Stimulated activated CD4-positive, alpha-beta T cell treated with anti-CD3 and anti-CD28 coated beads, Interleukin-2, amount 100 ng/mL, for 24 hours (primary cell): ENCODE measurements at regions not wholly inside any gene's neighbourhood (a gene's known extent, or its start where the extent isn't known, plus 50 kb on each side); places are given as distances from the start of the nearest gene placed in this dataset.
"Not testable (repeated sequence)": the region's sequence is repeated elsewhere in the genome, so short reads cannot be mapped to it uniquely, and the experiment has no call there.

ENCODE experiments used
- DNase-seq, 2 donors: peaks; one replicate each; pipeline ENCODE4 v3.0.0-alpha.2; 2020

DNA sequence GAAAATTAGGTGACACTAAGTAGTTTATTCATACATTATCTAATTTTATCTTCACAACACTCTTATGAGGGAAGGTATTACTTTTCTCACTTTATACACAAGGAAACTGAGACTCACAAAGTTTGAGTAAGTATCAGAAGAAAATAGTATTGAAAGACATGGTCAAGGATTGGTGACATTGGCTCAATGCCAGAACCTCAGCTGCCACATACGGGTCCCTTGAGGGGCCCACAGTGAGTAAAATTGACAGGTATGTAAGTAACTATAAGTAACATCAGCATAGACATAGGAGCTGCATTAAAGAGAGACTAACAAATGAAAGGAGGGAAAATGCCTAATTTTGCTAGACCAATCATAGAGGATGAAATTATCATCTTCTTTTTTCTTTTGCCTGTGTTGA, 134.1 kb downstream of the COX18 start:
- DNase-seq, result no peak

GRCh38 chr4:72933029-72933428, 136.5 kb downstream of the COX18 start:
- no peak for DNase-seq

DNA sequence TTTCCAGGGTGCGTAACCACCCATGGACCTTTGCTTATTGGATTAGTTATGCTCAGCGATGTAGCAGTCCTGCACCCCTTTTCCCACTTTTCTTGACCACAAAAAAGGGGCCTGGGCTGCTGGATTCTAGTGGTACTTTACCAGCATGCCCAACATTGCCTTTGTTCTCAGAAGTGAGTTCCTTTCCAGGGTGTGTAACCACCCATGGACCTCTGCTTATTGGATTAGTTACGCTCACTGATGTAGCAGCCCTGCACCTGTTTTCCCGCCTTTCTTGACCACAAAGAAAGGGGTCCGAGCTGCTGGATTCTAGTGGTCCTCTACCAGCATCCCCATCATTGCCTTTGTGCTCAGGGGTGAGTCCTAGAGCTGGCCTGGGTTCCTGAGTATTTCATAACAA, 138.2 kb downstream of the COX18 start:
- no peak for DNase-seq

GRCh38 chr4:72929596-72930274, 139.8 kb downstream of the COX18 start:
- not testable (repeated sequence) for DNase-seq

GRCh38 chr4:72924814-72925213, 144.7 kb downstream of the COX18 start:
- DNase-seq, result no peak

DNA sequence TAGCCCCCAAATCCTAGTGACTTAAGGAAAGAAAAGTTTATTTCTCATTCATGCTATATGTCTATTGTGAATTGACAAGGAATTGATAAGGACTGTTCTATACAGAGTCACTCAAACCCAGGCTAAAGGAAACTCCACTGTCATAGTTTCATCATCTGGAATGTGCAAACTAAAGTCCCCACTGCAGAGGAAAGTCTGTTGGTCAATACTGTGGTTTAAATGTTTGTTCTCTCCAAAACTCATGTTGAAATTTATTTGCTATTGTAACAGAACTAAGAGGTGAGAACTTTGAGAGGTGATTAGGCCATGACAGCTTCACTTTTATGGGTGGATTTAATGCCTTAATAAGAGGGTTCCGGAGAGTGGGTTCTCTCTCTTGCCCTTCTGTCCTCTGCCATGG, 149.6 kb downstream of the COX18 start:
- DNase-seq, result no peak

GRCh38 chr4:72919464-72919863, 150.1 kb downstream of the COX18 start:
- no peak for DNase-seq

GRCh38 chr4:72918362-72918761, 151.2 kb downstream of the COX18 start:
- no peak for DNase-seq

DNA sequence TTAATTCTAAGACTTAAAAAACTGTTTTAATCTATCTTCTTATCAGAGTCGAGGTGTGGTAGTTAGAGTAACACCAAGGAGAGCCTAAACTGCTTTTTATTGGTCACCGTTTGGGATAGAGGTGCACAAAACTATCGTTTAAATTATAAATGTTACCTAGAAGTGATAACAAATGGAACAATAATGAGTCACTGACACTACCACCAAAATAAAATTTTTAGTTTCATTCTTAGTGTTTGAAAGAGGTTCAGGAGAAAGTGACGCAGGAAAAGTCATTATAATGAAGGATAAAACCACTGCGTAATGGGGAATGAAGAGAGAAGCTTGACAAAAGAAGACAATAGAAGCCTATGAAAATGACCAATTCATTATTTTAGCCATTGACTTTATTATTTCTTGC, 158.2 kb downstream of the COX18 start:
- no peak for DNase-seq

GRCh38 chr4:72909461-72909860, 160.1 kb downstream of the COX18 start:
- DNase-seq, result no peak

DNA sequence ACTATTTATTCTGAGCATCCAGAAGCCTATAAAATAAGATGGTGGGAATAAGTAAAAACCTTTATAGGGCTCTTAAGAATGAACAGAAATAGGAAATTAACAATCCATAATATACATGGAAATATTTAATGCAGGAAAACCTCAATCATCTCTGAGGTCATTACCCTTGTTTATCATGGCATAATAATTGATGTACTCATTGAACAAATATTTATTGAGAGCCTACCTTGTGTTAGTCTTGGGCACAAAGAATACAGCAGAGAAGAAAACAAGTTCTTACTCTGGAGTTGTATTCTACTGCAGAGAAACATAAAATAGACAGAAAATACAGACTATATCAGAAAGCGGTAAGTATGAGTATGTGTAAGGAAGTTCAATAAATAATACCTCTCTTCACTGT, 167.2 kb downstream of the COX18 start:
- DNase-seq, result no peak

DNA sequence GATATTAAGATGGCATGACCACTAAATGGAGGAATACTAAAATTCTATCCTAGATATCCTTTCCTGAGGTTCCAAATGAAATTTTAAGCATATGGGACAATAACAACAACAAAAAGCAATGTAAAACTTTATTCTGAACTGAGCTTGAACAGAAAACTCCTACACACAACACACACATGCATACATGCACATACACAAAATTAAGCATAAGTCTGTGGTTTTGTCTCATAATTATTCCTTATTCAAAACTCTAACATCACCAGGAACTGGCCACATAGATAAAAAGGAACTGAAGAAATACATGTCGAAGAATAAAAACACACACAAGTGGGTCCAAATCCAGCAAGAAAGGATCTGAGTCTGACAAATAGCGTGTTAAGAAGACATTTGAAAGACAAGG, 168.0 kb downstream of the COX18 start:
- DNase-seq, result no peak

DNA sequence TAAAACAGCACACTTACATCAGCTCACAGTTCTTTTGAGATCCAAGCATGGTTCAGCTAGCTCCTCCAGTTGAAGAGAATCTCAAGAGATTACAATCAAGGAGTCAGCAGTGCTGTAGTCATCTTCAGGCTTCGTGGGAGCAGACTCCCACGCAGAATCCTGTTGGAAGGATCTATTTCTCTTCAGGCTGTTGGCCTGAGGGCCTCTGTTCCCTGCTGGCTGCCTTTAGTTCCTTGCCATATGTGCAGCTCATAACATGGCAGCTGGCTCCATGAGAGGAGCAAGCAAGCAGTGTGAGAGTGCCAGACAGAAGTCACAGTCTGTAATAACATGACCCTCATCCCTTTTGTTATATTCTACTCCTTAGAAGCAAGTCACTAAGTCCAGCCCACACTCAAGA, 168.6 kb downstream of the COX18 start:
- DNase-seq, result no peak

DNA sequence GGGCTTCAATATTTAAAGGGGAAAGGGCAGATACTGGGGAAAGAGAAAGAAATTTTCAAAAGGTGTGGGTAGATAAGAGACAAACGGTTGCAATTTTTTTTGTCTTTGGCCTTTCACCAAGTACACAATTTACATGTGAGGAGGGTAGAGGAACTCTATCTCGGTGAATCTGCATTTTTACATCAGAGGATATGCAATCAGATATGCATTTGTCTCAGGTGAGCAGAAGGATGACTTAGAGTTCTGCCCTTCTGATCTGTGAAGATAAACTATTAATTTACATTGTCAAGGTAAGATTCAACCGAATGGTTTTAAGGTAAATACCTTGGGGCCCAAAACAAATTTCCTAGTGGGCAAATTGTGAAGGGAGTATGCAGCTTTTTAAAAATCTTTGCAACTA, 169.9 kb downstream of the COX18 start:
- no peak for DNase-seq

DNA sequence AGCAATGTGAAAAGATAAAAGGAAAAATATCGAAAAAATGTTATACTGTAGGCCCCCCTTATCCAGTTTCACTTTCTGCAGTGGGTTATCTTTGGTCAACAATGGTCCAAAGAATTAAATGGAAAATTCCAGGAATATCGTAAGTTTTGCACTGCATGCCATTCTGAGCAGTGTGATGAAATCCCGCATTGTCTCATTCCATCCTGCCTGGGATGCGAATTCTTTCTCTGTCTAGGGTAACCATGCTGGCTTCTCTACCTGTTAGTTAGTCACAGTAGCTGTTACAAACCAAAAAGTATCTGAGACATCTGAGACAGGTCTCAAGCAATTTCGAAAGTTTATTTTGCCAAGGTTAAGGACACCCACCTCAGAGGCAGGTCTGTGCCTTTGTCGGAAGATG, 170.3 kb downstream of the COX18 start:
- no peak for DNase-seq

- no peak for DNase-seq
Observed at GRCh38 chr4:72896515-72896914, 173.0 kb downstream of the COX18 start.

- no peak for DNase-seq
Observed at GRCh38 chr4:72895408-72895807, 174.1 kb downstream of the COX18 start.

DNA sequence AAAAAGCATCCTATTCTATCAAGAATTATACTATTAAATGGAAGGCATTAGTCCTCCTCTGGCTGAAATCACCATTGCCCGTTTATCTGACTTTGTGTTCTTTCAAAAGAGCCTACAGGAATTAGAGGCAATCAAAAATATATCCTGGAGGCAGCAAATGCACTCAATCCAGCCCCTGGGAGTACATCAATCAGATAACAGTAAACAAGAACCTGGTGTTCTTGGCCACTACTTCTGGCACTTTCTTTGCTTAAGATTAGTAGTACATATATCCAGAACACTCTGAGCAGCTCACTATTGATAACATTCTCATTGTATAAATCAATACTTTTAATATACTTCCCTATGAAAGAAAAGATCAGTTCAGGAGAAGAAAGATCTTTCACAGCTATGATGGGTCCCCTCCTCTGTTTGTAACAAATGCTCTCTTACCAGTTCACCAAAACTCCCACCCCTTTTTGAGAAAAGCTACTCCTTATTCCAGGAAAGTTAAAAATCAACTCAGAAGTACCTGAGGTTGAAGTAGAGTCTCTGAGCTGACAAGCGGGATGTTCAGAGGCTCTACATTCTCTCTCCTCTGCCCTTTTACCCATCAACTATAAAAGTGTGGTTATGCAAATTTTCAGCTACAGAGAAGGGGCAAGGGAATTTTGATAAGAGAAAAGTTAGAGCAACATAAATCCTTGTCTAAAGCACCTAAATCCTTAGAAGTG, 176.0 kb downstream of the COX18 start:
- DNase-seq, result no peak

DNA sequence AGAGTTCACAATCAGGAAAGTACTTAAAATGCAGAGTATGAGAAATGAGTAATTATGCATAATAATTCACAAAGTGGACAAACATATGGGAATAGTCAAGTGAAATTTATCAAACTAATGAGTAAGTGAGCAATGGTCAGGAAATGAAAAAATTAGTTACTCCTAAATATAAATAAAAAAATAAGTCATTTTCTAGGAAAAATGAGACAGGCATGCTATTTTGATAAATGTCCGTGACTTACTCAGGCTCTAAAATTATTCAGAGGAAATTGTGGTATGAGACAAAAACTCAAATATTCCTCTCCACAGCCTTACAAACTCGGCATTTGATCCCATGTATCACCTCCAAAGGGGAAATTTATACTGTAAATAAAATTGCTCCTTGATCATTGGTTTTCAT, 181.2 kb downstream of the COX18 start:
- no peak for DNase-seq

GRCh38 chr4:72887152-72887551, 182.4 kb downstream of the COX18 start:
- no peak for DNase-seq

DNA sequence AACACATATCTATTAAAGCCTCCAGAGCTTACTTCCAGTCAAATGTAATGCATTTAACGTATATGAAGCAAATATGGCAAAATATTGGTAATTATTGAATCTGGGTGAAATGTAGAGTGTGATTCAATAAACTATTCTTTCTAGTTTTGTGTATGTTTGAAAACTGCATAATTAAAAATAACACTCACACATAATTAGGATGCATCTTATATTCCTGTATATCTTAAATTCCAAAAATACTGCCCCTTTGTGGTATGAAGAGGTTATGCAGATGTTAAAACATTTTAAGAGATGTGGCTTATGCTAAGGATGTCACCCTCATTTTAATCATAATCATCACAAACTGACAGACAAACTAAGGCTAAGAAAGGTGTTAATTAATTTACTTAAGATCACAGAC, 182.9 kb downstream of the COX18 start:
- DNase-seq, result no peak

- DNase-seq, result not testable (repeated sequence)
Observed at GRCh38 chr4:72884225-72884624, 185.3 kb downstream of the COX18 start.

GRCh38 chr4:72876946-72877345, 192.6 kb downstream of the COX18 start:
- DNase-seq, result no peak

DNA sequence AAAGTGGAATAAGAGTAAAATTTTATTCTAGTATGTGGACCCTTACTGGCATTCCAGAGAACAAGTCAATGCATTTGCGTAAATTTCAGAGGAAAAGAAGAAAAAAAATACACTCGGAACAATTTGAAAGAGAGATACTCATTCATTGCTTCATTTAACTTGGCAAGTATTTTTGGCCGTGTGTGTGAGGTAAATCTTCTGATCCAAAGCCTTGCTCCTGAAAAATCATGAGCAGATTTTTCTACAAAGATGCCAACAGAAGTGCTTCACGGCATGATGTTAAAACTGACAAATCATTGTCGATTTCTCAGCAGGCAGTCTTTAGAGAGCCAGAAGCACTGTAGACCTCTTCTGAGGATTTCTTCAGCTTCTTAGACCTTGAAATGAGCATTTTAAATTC, 194.0 kb downstream of the COX18 start:
- DNase-seq, result no peak

- no peak for DNase-seq
Observed at GRCh38 chr4:72875138-72875537, 194.4 kb downstream of the COX18 start.
